ENCODE measurements at regions not wholly inside any gene's neighbourhood (a gene's known extent, or its start where the extent isn't known, plus 50 kb on each side); places are given as distances from the start of the nearest gene placed in this dataset.

DNA sequence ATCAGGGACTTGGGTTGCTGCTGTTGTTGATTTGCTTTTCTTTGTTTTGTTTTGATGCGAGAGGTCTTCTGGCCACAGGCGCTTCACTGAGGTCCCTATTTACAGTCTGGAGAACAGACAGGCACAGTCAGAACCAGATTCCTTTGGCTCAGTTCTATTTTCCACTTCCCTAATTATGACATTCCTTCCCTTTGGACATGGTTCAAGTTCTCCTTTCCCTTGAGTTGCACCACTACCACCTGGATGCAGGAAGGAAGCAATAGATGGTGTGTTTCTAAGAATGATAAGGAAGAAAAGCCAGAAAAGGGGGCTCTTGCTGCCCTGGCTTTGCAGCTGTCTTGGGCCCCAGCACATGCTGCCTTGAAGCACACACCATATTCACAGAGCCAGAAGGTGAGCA lies 160.6 kb downstream of the MAF start:
- DNase-seq = no peak

DNA sequence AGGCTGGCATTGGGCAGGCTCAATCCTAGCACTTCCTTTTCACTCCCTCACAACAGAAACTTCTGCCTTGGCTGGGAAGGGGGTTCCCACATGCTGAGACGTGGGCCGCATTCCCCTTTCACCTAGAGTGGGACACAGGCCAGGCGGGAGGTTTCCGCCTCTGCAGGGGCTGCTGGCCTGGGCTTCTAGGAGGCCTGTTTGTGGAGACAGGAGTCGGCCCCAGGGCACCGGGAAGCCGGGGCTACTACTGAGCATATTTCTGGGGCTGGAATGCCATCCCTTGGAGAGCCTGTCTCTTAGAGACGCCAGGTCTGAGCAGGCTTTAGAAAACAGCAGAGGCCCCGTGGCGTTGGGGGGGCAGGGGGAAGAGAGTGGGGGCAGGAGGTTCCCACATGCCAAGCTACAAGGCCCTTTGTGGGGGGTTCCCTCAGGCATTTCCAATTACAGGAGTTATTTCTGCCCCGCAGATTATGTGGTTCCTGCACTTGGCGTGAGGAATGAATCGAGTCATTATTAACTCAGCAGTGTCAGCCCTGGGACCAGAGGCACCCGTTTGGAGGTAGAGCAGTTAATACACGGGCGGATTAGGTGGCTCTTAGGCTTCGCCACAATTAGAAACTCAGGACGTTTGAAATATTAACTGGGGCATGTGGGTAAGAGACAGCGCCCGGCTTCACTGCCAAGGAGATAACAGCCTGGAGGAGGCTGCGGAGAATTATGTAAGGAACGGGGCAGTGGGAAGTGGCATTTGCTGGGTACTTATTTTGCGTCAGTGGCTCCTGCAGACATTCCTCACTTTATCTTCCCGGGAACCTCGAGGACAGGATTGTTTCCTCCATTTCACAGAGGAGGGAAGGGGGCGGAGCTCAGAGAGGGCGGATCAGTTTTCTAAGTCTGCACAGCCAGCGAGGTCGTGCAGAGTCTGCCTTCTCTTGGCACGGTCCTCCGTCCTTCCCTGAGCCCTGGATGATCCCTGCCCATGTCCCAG lies 162.5 kb downstream of the MAF start:
- DNase-seq = no peak

DNA sequence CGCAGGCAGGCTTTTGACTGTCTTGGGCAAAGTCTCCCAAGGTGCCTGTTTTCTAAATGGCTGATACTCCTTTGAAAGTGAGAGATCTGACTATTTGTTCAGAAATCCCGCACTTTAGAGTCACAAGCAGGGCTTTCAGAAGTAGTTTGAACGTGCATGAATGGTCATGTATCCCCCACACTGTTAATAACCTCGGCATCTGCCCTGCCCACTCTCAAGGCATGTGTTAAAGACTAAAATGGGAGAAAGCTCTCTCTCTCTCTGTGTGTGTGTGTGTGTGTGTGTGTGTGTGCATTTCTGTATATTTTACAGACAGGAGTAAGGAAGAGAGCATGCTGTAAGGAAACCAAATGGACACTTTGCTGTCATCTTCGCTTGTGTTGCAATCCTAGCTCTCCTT lies 163.7 kb downstream of the MAF start:
- DNase-seq = no peak

DNA sequence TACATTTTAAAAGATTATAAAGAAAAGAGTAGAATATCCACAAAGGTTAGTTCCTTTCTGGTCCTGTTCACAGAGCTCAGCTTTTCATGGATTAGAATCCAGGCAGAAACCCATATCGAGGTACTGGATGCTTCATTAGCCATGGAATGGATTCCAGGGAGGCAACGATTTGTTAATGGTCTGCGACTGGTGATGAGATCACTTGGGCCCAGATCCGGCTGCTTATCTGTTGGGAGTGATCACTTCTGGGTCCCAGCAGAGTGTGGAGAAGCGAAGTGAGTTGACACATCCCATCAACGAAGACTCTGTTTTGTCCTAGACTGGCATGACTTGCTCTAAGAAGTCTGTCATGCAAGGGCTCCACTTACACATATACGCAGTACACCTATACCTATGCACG lies 165.8 kb downstream of the MAF start:
- no peak for DNase-seq

DNA sequence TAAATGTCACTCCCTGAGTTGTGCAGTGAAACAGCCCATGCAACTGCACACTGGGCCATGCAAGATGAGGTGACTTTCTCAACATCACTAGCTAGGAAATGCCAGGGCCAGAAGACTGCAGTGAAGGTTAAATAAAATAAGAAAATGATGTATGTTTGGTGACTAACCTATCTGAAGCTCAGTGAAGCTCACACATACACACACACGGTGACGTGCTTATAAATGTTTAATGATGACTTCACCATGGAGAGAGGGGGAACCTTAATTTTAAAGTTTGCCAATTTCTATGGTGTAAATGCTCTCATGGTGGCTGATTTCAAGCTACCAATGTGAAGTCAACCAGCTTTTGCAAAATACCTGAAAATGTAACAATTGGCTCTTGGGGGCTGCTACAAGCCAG lies 166.4 kb downstream of the MAF start:
- no peak for DNase-seq

DNA sequence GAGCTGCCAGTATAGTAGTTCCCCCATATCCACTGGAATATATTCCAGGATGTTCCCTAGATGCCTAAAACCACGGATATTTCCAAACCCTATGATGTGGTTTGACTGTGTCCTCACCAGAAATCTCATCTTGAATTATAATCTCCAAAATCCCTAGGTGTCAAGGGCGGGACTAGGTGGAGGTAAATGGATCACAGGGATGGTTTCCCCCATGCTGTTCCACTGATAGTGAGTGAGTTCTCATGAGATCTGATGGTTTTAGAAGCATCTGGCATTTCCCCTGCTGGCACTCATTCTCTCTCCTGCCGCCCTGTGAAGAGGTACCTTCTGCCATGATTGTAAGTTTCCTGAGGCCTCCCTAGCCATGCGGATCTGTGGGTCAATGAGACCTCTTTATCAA lies 168.6 kb downstream of the MAF start:
- DNase-seq = no peak

DNA sequence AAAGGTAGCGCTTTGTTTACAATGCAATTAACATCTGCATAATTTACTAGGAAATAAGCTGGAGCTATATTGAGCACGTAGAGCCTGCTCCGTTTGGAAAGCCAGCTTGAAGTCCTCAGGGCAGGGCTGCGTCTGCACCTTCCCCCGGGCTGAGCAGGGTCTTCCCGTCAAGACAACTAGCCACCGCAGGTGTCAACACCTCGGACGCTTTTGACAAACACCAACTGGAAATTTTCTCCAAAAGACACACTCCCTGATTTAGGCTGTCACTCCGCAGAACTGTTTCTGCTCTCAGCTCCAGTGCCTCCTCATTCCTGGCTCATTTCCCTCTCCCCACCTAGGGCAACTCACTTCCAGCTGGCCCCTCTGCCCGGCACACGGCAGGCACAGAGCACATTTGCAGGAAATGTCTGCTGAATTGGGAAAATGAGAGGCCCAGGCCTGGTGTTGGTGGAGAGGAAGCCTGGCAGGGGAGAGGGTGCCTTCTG lies 170.3 kb downstream of the MAF start:
- DNase-seq = no peak

DNA sequence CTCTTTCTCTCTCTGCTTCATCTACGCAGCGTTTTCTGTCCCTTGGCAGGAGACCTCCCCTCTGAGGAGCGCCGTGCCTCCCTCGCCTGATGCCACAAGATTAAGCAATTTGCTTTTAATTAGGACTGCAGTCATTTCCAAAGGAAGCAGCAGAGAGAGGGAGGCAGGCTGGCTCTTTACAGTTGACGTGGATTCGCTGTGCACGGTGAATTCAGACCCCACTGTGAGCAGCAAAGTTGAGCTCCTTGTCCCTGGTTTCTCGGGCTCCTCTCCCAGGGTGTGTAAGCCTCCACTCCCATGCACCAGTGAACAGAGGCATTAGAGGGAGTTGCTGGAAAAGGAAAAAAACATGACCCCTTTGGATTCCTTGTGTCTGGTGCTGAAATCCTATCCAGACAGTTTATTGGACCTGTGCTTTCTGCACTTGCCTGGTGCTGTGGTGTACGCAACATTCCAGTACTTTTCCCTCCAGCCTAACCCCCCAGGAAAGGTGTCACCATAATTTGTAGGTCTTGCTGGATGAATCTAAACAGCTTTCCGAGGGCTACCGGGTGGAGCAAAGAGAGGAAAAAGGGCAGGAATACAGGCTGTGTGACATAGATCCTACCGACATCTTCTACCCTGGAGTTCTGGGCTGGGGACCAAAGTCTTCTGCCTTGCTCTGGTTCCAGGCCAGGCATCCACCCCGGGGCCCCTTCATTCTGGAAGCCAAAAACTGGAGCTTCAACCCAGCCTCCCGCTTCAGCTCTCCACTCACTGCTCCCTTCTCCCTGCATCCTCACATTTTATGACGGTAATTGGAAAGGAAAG lies 171.0 kb downstream of the MAF start:
- DNase-seq = no peak

DNA sequence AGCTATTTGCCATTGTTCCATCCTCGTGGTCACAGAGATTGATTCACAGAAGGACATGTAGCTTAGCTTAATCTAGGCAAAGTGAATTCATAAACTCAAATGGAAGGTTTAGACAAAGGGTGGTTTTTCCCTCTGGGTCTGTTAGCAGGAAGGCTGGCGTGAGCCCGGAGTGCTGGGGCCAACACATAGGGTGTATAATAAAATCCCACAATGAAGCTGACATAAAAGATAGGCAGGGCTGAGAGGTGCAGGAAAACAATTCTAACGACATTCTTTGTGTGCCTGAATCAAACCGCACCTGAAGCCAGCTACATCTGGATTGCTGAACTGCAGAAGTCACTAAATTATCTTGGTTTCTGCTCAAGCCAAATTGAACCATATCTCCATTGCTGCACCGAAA lies 173.9 kb downstream of the MAF start:
- DNase-seq = no peak

DNA sequence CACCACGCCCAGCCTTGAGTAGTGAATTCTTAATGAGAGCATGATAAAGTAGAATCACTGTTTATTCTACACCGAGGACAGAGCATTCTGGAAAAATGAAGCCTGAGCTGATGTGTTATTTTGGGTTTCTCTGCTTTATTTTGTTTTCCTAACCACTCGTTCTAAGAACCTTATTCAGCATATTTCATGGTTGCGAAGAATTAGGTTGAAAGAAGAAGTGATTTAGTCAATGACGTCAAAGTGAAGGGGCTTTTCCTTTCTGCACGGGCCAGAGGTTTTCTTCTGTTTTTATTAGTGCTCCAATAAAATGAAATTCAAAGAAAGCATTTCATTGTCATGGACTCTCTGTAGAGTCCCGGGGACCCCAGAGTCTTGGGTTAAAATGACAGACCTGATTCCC lies 178.5 kb downstream of the MAF start:
- no peak for DNase-seq

DNA sequence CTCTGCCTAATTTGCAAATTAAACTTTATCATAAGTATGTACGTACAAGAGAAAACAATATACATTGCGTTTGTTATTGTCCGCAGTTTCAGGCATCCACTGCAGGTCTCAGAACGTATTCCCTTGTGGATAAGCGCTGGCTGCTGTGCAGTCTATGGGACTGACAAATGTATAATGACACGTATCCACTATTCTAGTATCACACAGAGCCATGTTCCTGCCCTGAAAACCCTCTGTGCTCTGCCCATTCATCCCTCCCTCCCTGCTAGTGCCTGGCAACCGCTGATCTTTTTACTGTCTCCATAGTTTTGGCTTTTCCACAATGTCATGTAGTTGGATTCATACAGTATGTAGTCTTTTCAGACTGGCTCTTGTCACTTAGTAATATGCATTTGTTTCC lies 179.4 kb downstream of the MAF start:
- DNase-seq = no peak

DNA sequence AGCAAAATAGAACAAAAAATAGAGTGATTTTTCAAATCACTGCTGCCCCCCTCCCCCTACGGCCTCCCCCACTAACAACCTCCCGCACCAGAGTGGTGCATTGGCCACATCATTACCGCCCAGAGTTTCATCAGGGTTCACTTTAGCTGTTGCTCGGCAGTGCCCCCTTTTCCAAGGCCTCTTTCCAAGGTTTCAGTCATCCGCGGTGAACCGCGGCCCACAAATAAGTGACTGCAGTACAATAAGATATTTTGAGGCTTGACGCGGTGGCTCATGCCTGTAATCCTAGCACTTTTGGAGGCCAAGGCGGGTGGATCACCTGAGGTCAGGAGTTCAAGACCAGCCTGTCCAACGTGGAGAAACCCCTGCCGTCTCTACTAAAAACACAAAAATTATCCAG lies 180.0 kb downstream of the MAF start:
- no peak for DNase-seq

DNA sequence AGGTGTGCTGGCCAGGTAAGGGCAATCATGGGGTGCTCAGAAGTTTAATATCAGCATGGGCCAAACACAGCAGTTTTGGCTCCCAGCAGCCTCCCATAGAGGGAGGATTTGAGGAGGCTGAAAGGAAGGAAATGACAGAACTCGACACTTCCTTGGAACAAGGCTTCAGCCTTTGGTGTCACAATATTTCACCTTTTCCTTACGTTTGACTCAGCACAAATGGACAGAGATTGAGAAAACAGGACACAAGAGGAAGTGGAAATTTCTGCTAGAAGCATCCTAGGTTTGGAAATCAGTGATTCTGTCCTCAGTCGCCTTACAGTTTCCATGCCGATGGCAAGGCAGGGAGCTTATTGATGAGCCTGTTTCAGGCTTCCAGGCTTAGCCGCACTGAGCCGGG lies 181.4 kb downstream of the MAF start:
- no peak for DNase-seq

DNA sequence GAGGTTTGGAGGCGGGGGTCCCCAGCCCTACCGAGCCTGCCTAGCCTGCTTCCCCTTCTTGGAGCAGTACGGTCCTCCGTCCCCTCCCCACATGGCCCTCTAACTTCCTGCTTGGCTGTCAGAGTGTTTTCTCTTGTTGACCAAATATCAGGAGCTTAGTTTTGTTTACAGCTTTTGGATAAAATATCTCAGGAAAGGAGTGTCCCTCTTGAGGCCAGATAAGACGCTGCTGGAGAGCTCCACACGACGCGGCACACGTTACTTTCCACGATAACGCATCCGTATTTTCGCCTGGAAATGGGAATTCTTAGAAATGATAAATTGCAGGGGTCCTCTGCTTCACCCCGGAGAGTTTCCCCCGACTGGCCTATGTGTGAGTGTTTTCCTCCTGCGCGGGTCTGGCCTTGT lies 182.9 kb downstream of the MAF start:
- DNase-seq = no peak

DNA sequence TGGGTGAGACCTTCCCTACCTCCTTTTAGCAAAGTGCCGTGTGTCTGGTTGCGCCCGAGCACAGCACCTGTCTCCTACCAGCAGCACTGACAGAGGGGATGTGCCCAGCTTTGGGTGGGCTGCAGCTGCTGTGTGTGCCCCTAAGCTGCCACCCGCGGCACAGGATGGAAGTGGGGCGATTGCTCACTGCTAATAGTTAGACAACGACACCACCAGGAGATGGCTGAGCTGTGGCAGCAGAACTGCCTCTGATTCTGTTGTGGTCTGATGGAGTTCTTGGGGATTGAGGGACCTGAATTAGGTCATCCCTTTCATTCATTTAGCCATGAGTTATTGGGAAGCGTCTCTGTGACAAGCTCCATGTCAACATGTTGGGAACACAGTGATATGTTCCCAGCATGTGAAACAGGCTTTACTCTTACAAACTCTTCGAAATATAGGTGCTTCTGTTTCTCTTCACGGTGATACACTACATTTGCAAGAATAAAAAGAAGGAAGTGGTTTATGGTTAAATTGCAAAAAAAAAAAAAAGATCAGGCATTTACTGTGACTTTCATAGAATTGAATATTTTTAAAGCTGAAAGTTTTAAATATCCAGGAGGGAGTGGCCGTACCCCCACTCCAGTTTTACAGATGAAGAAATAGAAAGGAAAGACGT lies 184.4 kb downstream of the MAF start:
- no peak for DNase-seq

DNA sequence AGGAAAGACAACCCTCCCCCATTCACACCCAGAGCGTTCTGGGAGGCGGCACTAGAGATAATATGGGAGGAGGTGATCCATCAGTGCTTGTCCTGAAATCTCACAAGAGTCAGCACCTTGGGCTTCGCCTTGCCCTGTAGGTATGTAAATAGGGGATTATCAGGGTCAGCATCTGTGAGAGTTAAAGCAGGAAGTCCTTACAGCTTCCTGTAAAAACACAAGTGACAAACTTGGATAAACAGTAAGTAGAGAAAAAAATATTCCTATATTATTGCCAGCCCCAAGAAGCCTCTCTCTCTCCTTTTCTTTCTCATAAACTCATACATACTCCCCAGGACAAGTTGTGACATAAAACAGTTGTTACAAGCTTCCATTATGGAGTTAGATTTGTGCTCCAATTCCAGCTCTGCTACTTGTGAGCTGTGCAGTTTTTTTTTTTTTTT lies 187.7 kb downstream of the MAF start:
- no peak for DNase-seq

DNA sequence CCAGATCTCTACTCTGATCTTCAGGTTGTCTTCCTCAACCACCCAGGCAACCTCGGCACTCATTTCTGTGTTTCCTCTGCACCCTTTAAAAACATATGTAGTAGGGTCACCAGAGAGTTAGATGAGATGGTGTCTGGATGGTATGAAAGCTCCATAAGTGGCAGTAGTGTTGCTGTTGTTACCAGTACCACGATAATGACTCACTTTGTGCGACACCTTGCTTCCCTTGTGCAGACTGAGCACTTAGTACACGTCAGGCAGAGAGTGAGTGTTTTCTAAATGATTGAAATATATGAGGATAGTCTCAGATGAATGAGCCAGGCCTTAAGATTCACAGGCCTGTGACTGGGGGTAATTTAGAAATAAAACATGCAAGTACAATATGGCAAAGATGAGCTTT lies 188.7 kb downstream of the MAF start:
- DNase-seq = no peak

DNA sequence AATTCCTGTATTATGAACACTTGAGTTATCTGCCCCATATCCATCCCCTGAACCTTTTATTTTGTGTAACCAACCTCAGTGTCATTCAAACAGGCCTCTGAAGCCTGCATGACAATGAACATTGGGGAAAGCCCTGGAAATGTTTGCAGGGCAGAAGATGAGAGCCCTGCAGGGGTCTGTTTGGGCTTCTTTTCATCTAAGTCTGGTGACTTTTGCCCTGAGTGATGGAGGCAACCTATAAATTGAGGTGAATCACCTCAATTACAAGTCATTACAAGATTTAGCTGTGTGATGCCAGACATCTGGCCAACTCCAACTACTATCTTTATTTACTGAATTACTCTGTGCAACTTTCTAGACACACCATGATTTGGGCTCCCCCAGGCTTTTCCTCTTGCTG lies 189.2 kb downstream of the MAF start:
- DNase-seq = no peak

DNA sequence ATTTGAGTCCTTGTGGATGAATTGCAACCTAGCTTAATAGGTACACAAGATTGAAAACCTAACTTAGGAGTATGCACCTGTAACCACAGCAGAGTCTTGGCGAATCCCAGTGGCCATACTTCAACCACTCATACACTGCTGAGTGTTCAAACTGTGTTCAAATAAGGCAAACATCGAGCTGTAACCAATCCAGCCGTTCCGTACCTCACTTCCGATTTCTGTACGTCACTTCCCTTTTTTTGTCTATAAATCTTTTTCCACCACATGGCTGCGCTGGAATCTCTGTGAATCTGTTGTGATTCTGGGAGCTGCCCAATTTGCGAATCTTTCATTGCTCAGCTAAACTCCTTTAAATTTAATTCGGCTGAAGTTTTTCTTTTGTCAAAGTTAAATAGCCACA lies 190.6 kb downstream of the MAF start:
- no peak for DNase-seq

DNA sequence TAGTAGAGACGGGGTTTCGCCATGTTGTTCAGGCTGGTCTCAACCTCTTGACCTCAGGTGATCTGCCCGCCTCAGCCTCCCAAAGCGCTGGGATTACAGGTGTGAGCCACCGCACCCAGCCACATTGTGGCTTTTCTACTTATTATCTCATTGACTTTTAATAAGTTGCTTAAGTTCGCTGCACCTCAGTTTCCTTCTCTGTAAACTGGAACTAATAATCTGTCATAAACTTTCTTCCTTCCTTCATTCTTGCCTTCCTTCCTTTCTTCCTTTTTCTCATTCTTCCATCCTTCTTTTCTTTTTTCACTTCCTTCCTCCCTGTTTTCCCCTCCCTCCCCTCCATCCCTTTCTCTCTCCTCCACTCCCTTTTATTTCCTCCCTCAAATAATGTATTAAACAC lies 192.2 kb downstream of the MAF start:
- no peak for DNase-seq

DNA sequence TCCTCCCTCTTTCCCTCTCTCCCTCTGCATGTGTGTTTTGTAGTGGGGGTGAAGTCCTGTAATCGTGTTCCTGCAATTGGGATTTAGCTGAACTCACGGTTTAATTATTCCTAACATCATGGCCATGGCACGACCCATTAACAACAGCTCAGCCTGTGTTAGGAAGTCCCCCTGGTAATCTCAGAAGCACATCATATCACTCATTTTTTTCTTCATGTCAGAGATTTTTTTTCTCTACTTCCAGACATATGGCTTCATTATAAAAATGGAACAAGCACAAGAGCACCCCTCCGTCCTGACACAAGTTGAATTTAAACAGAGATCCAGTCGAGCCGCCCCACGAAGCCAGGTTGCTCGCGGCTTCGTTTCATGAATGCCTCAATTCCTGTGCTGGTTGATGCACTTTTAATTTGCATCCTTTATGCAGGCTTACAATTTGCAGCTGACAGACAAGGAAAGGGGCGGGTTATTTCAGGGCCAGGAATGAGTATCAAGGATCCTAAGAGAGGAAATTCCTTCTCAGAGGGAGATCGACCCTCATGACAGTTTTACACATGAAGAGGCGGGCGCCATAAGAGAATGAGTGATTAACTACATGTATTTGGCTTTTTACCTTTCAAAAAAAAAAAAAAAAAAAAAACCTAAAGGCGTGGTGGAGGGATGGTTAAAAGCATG lies 192.9 kb downstream of the MAF start:
- no peak for DNase-seq

DNA sequence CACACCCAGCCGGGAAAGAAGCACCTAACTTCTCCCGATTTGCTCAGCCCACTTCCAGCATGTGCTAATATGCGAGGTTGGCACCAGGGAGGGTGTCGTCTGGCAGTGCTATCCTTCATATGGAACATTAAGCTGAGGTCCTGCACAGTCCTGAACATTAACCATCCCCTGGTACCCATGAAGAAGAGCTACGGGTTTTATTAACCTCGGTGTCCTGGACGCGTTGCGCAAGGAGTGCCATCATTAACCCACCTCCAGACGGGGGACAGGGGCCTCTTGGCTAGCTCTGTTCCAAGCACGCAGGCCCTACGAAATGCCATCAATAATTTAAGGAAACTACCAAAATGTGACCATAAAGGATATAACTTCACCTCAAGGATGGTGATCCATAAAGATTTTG lies 193.5 kb downstream of the MAF start:
- no peak for DNase-seq

DNA sequence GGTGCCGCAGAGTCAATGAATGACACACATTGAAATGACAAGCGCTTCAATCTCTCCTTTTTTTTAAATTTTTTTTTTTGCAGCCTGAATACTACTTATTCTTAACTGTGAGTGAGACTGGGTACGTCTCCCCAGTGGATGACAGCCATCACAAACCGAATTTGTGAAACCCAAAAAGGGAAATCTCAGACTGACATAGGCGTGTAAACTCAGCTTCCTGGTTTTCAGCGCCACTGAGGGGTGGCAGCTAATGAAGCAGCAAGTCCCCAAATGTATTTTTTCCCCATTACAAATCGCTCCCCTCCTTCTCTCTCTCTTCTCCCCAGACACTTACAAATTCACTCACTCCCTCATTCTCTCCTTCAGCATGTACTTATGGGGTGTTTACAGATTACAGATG lies 196.0 kb downstream of the MAF start:
- DNase-seq = no peak
